ENCODE measurements at regions not wholly inside any gene's neighbourhood (a gene's known extent, or its start where the extent isn't known, plus 50 kb on each side); places are given as distances from the start of the nearest gene placed in this dataset.
"Not testable (repeated sequence)": the region's sequence is repeated elsewhere in the genome, so short reads cannot be mapped to it uniquely, and the experiment has no call there.

DNA sequence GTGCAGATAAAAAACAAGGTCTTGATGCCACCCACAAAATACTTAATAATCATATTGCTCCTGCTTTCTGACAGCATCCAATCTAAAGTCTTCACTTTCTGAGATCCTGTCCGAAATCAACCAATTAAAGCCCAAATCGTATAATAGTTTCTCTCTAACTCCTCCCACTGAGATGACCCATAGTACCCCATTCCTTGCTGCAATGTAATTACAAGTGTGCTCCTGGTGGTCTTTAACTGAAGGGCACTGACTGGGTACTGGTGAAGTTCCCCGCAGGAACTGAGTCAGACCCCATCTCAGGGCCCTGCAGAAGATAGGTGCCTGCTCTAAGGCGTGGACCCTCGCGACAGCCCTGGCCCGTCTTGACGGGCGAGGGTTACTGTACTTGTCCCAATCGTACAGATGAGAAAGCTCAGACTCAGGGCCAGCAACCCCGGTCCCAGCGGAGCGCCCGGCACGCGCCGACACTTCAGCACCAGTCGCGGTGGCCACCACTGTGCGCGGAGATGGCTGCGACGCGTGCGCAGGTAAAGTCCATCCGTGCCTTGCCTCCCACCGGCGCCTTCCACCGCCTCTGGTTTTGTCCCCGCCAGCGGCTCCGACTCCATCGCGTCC is 1342.4 kb downstream of the SPATA31A7 start:
- not testable (repeated sequence) for TF ChIP-seq POLR2A, POLR2AphosphoS5, SPI1, TAF1 (IDR thresholded peaks at IDR 0.05; ENCODE audit: low read depth, low read length)
